ENCODE measurements at regions not wholly inside any gene's neighbourhood (a gene's known extent, or its start where the extent isn't known, plus 50 kb on each side); places are given as distances from the start of the nearest gene placed in this dataset.

GRCh38 chr16:85177448-85177846 is 65.2 kb upstream of the CIBAR2 start:
- WGBS, 2 donors: 82 to 84% methylated on average over 9 to 10 of the region's 10 CpGs
- Histone ChIP-seq H3K36me3 (ENCODE audit: low read depth, missing control alignments) (no peaks in the 10 kb centered on the region), H3K27me3 (no peaks in the 10 kb centered on the region), H3K9me3 (no peaks in the 10 kb centered on the region), H3K27ac (no peak overlapping the region), H3K4me3 (no peak overlapping the region), H3K4me1 (peaks cover 62% of the 10 kb centered on the region)
- intact Hi-C loops (cut with DNase I; ENCODE audit: low total_unique reads): no loop called here
- DNase-seq: no peak
- TF ChIP-seq CTCF (IDR thresholded peaks at IDR 0.05) (no peak), POLR2A (IDR thresholded peaks at IDR 0.05) (no peak)

GRCh38 chr16:85178006-85178591 is 65.8 kb upstream of the CIBAR2 start:
- no peaks in the 10 kb centered on the region for H3K36me3 ChIP-seq (ENCODE audit: low read depth, missing control alignments)
- no peaks in the 10 kb centered on the region for H3K27me3 ChIP-seq
- no peak for DNase-seq
- intact Hi-C loops (cut with DNase I; ENCODE audit: low total_unique reads): no loop called here
- 93 to 95% methylated on average over 12 to 14 of the region's 14 CpGs for WGBS, 2 donors
- TF ChIP-seq CTCF (IDR thresholded peaks at IDR 0.05) (no peak), POLR2A (IDR thresholded peaks at IDR 0.05) (no peak)
- no peak overlapping the region for H3K27ac ChIP-seq
- no peaks in the 10 kb centered on the region for H3K9me3 ChIP-seq
- H3K4me3 ChIP-seq: no peak overlapping the region
- peaks cover 62% of the 10 kb centered on the region for H3K4me1 ChIP-seq

GRCh38 chr16:85178596-85178995 is 66.3 kb upstream of the CIBAR2 start:
- H3K36me3 ChIP-seq (ENCODE audit: low read depth, missing control alignments): no peaks in the 10 kb centered on the region
- H3K4me3 ChIP-seq: no peak overlapping the region
- H3K4me1 ChIP-seq: peaks cover 58% of the 10 kb centered on the region
- H3K27me3 ChIP-seq: no peaks in the 10 kb centered on the region
- intact Hi-C loops (cut with DNase I; ENCODE audit: low total_unique reads): no loop called here
- no peak overlapping the region for H3K27ac ChIP-seq
- no peaks in the 10 kb centered on the region for H3K9me3 ChIP-seq
- DNase-seq: no peak
- no peak for TF ChIP-seq CTCF (IDR thresholded peaks at IDR 0.05)
- no peak for TF ChIP-seq POLR2A (IDR thresholded peaks at IDR 0.05)
- whole genome bisulfite sequencing, 2 donors: 79 to 91% methylated on average over 8 to 11 of the region's 11 CpGs

GRCh38 chr16:85179344-85180046 is 67.2 kb upstream of the CIBAR2 start:
- DNase-seq: no peak
- Histone ChIP-seq H3K9me3 (no peaks in the 10 kb centered on the region), H3K27me3 (no peaks in the 10 kb centered on the region), H3K4me3 (no peak overlapping the region), H3K36me3 (ENCODE audit: low read depth, missing control alignments) (no peaks in the 10 kb centered on the region), H3K27ac (no peak overlapping the region), H3K4me1 (peaks cover 49% of the 10 kb centered on the region)
- intact Hi-C loops (cut with DNase I; ENCODE audit: low total_unique reads): no loop called here
- TF ChIP-seq CTCF (IDR thresholded peaks at IDR 0.05) (no peak), POLR2A (IDR thresholded peaks at IDR 0.05) (no peak)
- 83 to 85% methylated on average over 15 of the region's 15 CpGs for WGBS, 2 donors
